Stimulated activated CD4-positive, alpha-beta T cell treated with anti-CD3 and anti-CD28 coated beads, Interleukin-12 subunit alpha, Interleukin-12 subunit beta, amount 100 ng/mL, for 4 hours (primary cell): ENCODE measurements at regions not wholly inside any gene's neighbourhood (a gene's known extent, or its start where the extent isn't known, plus 50 kb on each side); places are given as distances from the start of the nearest gene placed in this dataset.

Experiments used
- DNase-seq: peaks from one replicate; pipeline ENCODE4 v3.0.0-alpha.2; 2020

- DNase-seq: no peak
Measured at GRCh38 chr1:30345491-30346130, 377.8 kb downstream of the MATN1 start.

GRCh38 chr1:30343562-30343961 lies 379.8 kb downstream of the MATN1 start:
- DNase-seq: no peak

GRCh38 chr1:30342535-30343141 lies 380.7 kb downstream of the MATN1 start:
- DNase-seq: no peak

GRCh38 chr1:30340934-30341333 lies 382.5 kb downstream of the MATN1 start:
- DNase-seq: no peak

- DNase-seq: no peak
Measured at GRCh38 chr1:30339866-30340265, 383.5 kb downstream of the MATN1 start.

GRCh38 chr1:30338765-30339164 lies 384.6 kb downstream of the MATN1 start:
- no peak for DNase-seq

- DNase-seq: no peak
Measured at GRCh38 chr1:30337324-30337620, 386.1 kb downstream of the MATN1 start.

GRCh38 chr1:30336550-30337323 lies 386.6 kb downstream of the MATN1 start:
- DNase-seq: no peak

- no peak for DNase-seq
Measured at GRCh38 chr1:30335997-30336390, 387.4 kb downstream of the MATN1 start.

- no peak for DNase-seq
Measured at GRCh38 chr1:30335389-30335996, 387.9 kb downstream of the MATN1 start.

- DNase-seq: no peak
Measured at GRCh38 chr1:30334767-30335166, 388.6 kb downstream of the MATN1 start.

- no peak for DNase-seq
Measured at GRCh38 chr1:30332116-30333094, 391.0 kb downstream of the MATN1 start.

- no peak for DNase-seq
Measured at GRCh38 chr1:30331415-30332065, 391.8 kb downstream of the MATN1 start.

- no peak for DNase-seq
Measured at GRCh38 chr1:30330644-30331043, 392.7 kb downstream of the MATN1 start.

GRCh38 chr1:30329802-30330557 lies 393.4 kb downstream of the MATN1 start:
- no peak for DNase-seq

- DNase-seq: no peak
Measured at GRCh38 chr1:30329263-30329753, 394.1 kb downstream of the MATN1 start.

GRCh38 chr1:30328401-30329262 lies 394.8 kb downstream of the MATN1 start:
- DNase-seq: no peak

- no peak for DNase-seq
Measured at GRCh38 chr1:30328100-30328370, 395.4 kb downstream of the MATN1 start.

GRCh38 chr1:30327370-30328099 lies 395.9 kb downstream of the MATN1 start:
- DNase-seq: no peak

GRCh38 chr1:30325999-30326398 lies 397.4 kb downstream of the MATN1 start:
- no peak for DNase-seq
